ENCODE measurements at regions not wholly inside any gene's neighbourhood (a gene's known extent, or its start where the extent isn't known, plus 50 kb on each side); places are given as distances from the start of the nearest gene placed in this dataset.

DNA sequence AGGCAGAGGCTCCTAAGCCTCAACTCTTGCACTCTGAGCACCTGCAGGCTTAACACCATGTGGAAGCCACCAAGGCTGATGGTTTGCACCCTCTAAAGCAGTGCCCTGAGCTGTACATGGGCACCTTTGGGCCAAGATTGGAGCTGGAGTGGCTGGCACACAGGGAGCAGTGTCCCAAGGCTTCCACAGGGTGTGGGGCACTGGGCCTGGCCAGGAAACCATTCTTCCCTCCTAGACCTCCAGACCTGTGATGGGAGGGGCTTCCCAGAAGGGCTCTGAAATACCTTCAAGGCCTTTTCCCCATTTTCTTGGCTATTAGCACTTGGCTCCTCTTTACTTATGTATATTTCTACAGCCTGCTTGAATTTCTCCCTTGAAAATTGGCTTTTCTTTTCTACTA lies 67.9 kb upstream of the PPM1J start:
- no peak for DNase-seq (ENCODE audit: low spot score)

DNA sequence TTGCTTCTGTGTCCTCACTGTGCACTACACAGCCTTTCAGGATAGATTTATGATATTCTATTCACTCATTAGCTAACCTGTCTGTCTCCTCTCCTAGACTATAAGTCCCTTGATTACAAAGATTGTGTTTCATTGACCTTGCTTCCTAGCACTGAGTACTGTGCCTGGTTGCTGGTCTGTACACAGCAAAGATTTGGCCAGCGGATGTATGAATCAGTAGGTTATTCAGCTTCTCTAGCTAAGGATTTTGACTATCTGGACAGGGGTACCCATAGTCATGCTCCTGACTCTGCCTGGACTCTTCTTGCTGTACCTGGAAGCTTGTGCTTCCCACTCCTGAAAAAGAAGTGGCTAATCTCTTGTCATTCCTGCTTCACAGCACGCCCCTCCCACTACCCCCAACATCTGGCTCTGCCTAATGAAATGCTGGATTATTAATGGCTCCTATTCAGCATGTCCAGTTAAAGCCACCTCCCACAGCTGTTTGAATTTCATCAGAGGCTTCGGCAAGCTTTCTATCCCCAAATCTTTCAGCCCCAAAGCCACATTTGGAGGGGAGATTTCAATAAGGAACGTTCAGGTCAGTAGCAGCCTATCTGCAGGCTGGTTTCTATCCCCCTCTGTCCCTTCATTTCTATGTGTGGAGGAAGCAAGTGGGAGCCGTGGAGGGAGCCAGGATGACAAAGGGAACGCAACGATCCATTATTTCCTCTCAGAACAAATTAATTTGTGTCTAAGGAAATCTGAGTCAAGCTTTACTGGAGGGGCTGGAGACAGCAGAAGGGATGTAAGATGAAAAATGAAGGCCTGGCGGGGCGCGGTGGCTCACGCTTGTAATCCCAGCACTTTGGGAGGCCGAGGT lies 64.8 kb upstream of the PPM1J start:
- DNase-seq (ENCODE audit: low spot score), result no peak

DNA sequence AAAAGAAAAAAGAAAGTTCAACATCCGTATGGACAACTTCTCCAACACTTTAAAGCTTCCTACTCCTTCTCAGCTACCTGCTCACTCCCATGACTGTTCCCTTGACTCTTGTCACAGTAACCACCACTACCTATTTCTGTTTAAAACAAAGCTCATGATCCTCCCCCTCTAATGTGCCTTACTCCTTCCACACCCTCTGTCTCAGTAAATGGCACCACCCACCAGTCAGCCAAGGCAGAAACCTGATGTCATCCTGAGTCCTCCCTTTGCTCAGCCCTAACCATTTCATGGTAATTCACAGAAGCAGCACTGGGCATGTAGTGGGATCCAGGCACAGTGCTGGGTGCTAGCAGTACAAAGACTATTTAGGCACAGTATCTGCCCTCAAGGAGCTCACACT lies 63.0 kb upstream of the PPM1J start:
- DNase-seq (ENCODE audit: low spot score), result no peak

DNA sequence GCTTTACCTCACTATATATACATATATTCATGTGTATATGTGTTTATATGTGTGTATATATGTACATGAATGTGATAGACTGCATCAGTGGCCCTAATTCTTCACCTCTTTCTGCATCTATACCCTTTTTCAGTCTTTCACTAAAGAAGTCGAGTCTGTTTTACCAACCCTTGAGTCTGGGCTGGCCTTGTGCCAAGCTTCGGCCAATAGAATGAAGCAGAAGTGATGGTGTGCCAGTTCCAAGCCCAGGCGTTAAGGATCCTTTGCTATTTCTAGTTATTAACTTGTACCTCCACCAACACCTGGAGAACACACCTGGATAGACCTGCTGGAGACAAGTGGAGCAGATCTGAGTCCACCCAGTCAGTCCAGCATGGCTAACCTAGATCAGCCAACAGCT lies 61.6 kb upstream of the PPM1J start:
- no peak for DNase-seq (ENCODE audit: low spot score)

DNA sequence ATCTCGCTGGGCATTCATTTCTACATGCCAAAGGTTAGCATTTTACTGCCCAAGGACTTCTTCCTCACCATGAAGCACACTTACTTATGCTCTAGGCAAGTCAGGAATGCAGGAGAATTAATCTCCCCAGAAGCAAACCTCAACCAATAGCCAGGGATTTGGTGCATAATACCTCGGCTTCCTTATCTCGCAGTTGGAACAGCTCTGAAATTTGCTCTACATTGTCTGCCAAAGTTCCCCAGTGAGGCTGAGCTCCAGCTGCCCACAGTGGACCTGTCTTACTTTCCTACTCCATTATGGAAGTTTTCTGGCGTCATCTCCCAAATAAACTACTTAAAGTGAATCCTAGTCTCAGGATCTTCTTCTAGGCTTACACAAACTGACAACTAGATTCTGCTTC lies 57.6 kb upstream of the PPM1J start:
- no peak for DNase-seq (ENCODE audit: low spot score)

DNA sequence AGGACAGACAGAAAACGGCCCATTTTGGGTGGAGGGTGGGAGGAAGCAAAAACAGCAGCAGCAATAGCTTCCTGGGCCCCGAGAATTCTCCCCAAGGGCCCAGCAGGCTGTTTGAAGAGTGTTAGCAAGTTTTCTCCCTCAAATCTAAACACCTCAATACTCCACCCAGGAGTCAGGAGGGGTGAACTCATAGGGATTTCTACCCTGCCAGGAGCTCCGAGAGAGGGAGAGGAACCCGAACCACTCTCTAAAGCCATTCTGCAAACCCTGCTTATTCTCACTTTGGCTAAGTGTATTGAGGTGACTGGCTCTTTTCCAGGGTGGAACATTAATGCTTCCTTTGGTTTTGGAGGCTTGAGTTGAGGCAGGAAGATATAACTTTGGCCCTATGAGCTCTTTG lies 55.6 kb upstream of the PPM1J start:
- no peak for DNase-seq (ENCODE audit: low spot score)

DNA sequence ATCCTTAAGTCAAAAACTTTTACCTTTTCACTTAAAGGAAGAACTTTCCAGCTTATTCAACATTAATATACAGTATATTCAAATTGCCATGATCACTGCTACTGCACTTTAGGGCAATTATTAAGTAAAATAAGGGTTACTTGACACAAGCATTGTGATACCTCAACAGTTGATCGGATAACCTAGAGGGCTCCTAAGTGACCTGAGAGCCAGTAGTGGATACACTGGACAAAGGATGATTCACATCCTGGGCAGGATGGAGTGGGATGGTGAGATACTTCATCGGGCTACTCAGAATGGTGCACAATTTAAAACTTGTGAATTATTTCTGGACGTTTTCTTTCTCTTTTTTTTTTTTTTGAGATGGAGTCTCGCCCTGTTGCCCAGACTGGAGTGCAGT lies 54.5 kb upstream of the PPM1J start:
- no peak for DNase-seq (ENCODE audit: low spot score)

DNA sequence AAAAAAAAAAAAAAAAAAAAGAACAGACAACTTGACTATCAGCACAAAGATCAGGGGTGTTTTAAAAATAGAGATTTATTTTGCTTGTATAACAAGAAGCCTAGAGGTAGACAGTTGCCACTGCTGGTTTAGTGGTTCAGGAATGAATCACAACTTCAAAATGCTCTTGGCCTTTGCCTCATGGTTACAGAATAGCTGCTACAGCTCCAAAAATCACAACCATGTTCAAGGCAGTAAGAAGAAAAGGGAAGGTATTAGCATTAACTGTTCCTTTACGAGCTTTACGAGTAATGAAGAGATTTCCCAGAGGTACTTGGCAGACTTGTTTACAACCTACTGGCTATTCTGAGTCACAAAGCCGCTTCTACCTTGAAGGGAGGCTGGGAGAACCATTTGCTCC lies 52.5 kb upstream of the PPM1J start:
- no peak for DNase-seq (ENCODE audit: low spot score)

Measured in activated CD4-positive, alpha-beta T cell treated with anti-CD3 and anti-CD28 coated beads, Interleukin-2, Interleukin-4, amounts not matched to agents 100 ng/mL and 50 ng/mL, durations not matched to agents 16 hours and 8 hours (primary cell).